ENCODE measurements at regions not wholly inside any gene's neighbourhood (a gene's known extent, or its start where the extent isn't known, plus 50 kb on each side); places are given as distances from the start of the nearest gene placed in this dataset.

GRCh38 chr4:98747393-98748091, 89.1 kb upstream of the TSPAN5 start:
- DNase-seq (no peak), ATAC-seq (no peak)
- Mint-ChIP-seq H3K9me3 (peaks cover 0 to 2% (median 0%) of the 10 kb centered on the region in 11 donors), H3K27me3 (no peaks in the 10 kb centered on the region), H3K27ac (no peak overlapping the region), H3K36me3 (no peaks in the 10 kb centered on the region), H3K4me3 (no peak overlapping the region), H3K4me1 (peaks cover 0 to 8% (median 0%) of the 10 kb centered on the region in 7 donors)
- Histone ChIP-seq H3K4me3 (ENCODE audit: low read length) (no peak overlapping the region), H3K36me3 (ENCODE audit: control insufficient read depth in 2 of 3, insufficient read depth in 3 of 3, low read length in 3 of 3) (no peaks in the 10 kb centered on the region), H3K27me3 (ENCODE audit: control insufficient read depth in 2 of 2, insufficient read depth in 2 of 2, low read length in 2 of 2) (no peaks in the 10 kb centered on the region), H3K27ac (ENCODE audit: low read depth, low read length) (no peak overlapping the region), H3K9me3 (ENCODE audit: control insufficient read depth in 2 of 3, low read length in 3 of 3) (no peaks in the 10 kb centered on the region), H3K4me1 (ENCODE audit: control insufficient read depth in 2 of 2, insufficient read depth in 2 of 2, low read length in 2 of 2) (no peaks in the 10 kb centered on the region)
- intact Hi-C loops (cut with micrococcal nuclease): no loop called here
- CTCF ChIA-PET: interaction anchor here (0.6 to 0.7 kb wide), 2 partner anchors 51 to 64 kb away, joined by 3 read pairs; no protein-coding TSS in a partner anchor
- POLR2A ChIA-PET: no interaction called here

GRCh38 chr4:98746936-98747335, 88.5 kb upstream of the TSPAN5 start:
- H3K9me3 ChIP-seq (ENCODE audit: control insufficient read depth in 2 of 3, low read length in 3 of 3): no peaks in the 10 kb centered on the region
- no peak overlapping the region for H3K4me3 Mint-ChIP-seq
- H3K36me3 Mint-ChIP-seq: no peaks in the 10 kb centered on the region
- H3K27me3 ChIP-seq (ENCODE audit: control insufficient read depth in 2 of 2, insufficient read depth in 2 of 2, low read length in 2 of 2): no peaks in the 10 kb centered on the region
- ChIA-PET CTCF (interaction anchor here (0.7 kb wide), 1 partner anchor 52 kb away, joined by 3 read pairs; no protein-coding TSS in a partner anchor), POLR2A (no interaction called here)
- no peaks in the 10 kb centered on the region for H3K36me3 ChIP-seq (ENCODE audit: control insufficient read depth in 2 of 3, insufficient read depth in 3 of 3, low read length in 3 of 3)
- H3K27ac Mint-ChIP-seq: no peak overlapping the region
- peaks cover 0 to 8% (median 0%) of the 10 kb centered on the region in 7 donors for H3K4me1 Mint-ChIP-seq
- intact Hi-C loops (cut with micrococcal nuclease): no loop called here
- peaks cover 0 to 2% (median 0%) of the 10 kb centered on the region in 11 donors for H3K9me3 Mint-ChIP-seq
- H3K4me1 ChIP-seq (ENCODE audit: control insufficient read depth in 2 of 2, insufficient read depth in 2 of 2, low read length in 2 of 2): no peaks in the 10 kb centered on the region
- ATAC-seq (no peak), DNase-seq (no peak)
- no peak overlapping the region for H3K4me3 ChIP-seq (ENCODE audit: low read length)
- H3K27me3 Mint-ChIP-seq: no peaks in the 10 kb centered on the region
- H3K27ac ChIP-seq (ENCODE audit: low read depth, low read length): no peak overlapping the region

GRCh38 chr4:98746530-98746929, 88.1 kb upstream of the TSPAN5 start:
- no peak for ATAC-seq
- ChIA-PET CTCF (no interaction called here), POLR2A (no interaction called here)
- Histone ChIP-seq H3K36me3 (ENCODE audit: control insufficient read depth in 2 of 3, insufficient read depth in 3 of 3, low read length in 3 of 3) (no peaks in the 10 kb centered on the region), H3K27me3 (ENCODE audit: control insufficient read depth in 2 of 2, insufficient read depth in 2 of 2, low read length in 2 of 2) (no peaks in the 10 kb centered on the region), H3K27ac (ENCODE audit: low read depth, low read length) (no peak overlapping the region), H3K9me3 (ENCODE audit: control insufficient read depth in 2 of 3, low read length in 3 of 3) (no peaks in the 10 kb centered on the region), H3K4me3 (ENCODE audit: low read length) (no peak overlapping the region), H3K4me1 (ENCODE audit: control insufficient read depth in 2 of 2, insufficient read depth in 2 of 2, low read length in 2 of 2) (no peaks in the 10 kb centered on the region)
- intact Hi-C loops (cut with micrococcal nuclease): no loop called here
- Mint-ChIP-seq H3K4me3 (no peak overlapping the region), H3K27ac (no peak overlapping the region), H3K27me3 (no peaks in the 10 kb centered on the region), H3K36me3 (no peaks in the 10 kb centered on the region), H3K4me1 (peaks cover 0 to 8% (median 0%) of the 10 kb centered on the region in 7 donors), H3K9me3 (peaks cover 0 to 2% (median 0%) of the 10 kb centered on the region in 11 donors)
- DNase-seq: no peak

- Histone ChIP-seq H3K27me3 (ENCODE audit: control insufficient read depth in 2 of 2, insufficient read depth in 2 of 2, low read length in 2 of 2) (no peaks in the 10 kb centered on the region), H3K4me3 (ENCODE audit: low read length) (no peak overlapping the region), H3K9me3 (ENCODE audit: control insufficient read depth in 2 of 3, low read length in 3 of 3) (no peaks in the 10 kb centered on the region), H3K4me1 (ENCODE audit: control insufficient read depth in 2 of 2, insufficient read depth in 2 of 2, low read length in 2 of 2) (no peaks in the 10 kb centered on the region), H3K36me3 (ENCODE audit: control insufficient read depth in 2 of 3, insufficient read depth in 3 of 3, low read length in 3 of 3) (no peaks in the 10 kb centered on the region), H3K27ac (ENCODE audit: low read depth, low read length) (no peak overlapping the region)
- Mint-ChIP-seq H3K9me3 (peaks cover 0 to 2% (median 0%) of the 10 kb centered on the region in 11 donors), H3K4me3 (no peak overlapping the region), H3K36me3 (no peaks in the 10 kb centered on the region), H3K4me1 (peaks cover 0 to 8% (median 0%) of the 10 kb centered on the region in 7 donors), H3K27me3 (no peaks in the 10 kb centered on the region), H3K27ac (no peak overlapping the region)
- intact Hi-C loops (cut with micrococcal nuclease): no loop called here
- ChIA-PET POLR2A (no interaction called here), CTCF (no interaction called here)
- DNase-seq (no peak), ATAC-seq (no peak)
Measured at GRCh38 chr4:98745366-98745765, 87.0 kb upstream of the TSPAN5 start.

GRCh38 chr4:98744372-98745150, 86.2 kb upstream of the TSPAN5 start:
- Histone ChIP-seq H3K9me3 (ENCODE audit: control insufficient read depth in 2 of 3, low read length in 3 of 3) (no peaks in the 10 kb centered on the region), H3K27me3 (ENCODE audit: control insufficient read depth in 2 of 2, insufficient read depth in 2 of 2, low read length in 2 of 2) (no peaks in the 10 kb centered on the region), H3K36me3 (ENCODE audit: control insufficient read depth in 2 of 3, insufficient read depth in 3 of 3, low read length in 3 of 3) (no peaks in the 10 kb centered on the region), H3K4me3 (ENCODE audit: low read length) (no peak overlapping the region), H3K4me1 (ENCODE audit: control insufficient read depth in 2 of 2, insufficient read depth in 2 of 2, low read length in 2 of 2) (no peaks in the 10 kb centered on the region), H3K27ac (ENCODE audit: low read depth, low read length) (no peak overlapping the region)
- H3K36me3 Mint-ChIP-seq: no peaks in the 10 kb centered on the region
- intact Hi-C loops (cut with micrococcal nuclease): no loop called here
- DNase-seq: no peak
- POLR2A ChIA-PET: no interaction called here
- H3K27me3 Mint-ChIP-seq: no peaks in the 10 kb centered on the region
- H3K4me1 Mint-ChIP-seq: peaks cover 0 to 8% (median 0%) of the 10 kb centered on the region in 7 donors
- H3K9me3 Mint-ChIP-seq: peaks cover 0 to 2% (median 0%) of the 10 kb centered on the region in 11 donors
- H3K27ac Mint-ChIP-seq: no peak overlapping the region
- no peak overlapping the region for H3K4me3 Mint-ChIP-seq
- no peak for ATAC-seq
- CTCF ChIA-PET: no interaction called here

- no peaks in the 10 kb centered on the region for H3K36me3 ChIP-seq (ENCODE audit: control insufficient read depth in 2 of 3, insufficient read depth in 3 of 3, low read length in 3 of 3)
- CTCF ChIA-PET: no interaction called here
- Mint-ChIP-seq H3K4me3 (no peak overlapping the region), H3K36me3 (peaks cover 0 to 6% (median 0%) of the 10 kb centered on the region in 5 donors), H3K9me3 (peaks cover 0 to 12% (median 4%) of the 10 kb centered on the region in 11 donors), H3K27me3 (no peaks in the 10 kb centered on the region), H3K27ac (no peak overlapping the region), H3K4me1 (peaks cover 0 to 8% (median 0%) of the 10 kb centered on the region in 7 donors)
- H3K27ac ChIP-seq (ENCODE audit: low read depth, low read length): no peak overlapping the region
- no peaks in the 10 kb centered on the region for H3K4me1 ChIP-seq (ENCODE audit: control insufficient read depth in 2 of 2, insufficient read depth in 2 of 2, low read length in 2 of 2)
- no peaks in the 10 kb centered on the region for H3K9me3 ChIP-seq (ENCODE audit: control insufficient read depth in 2 of 3, low read length in 3 of 3)
- ATAC-seq (no peak), DNase-seq (no peak)
- H3K27me3 ChIP-seq (ENCODE audit: control insufficient read depth in 2 of 2, insufficient read depth in 2 of 2, low read length in 2 of 2): no peaks in the 10 kb centered on the region
- intact Hi-C loops (cut with micrococcal nuclease): no loop called here
- POLR2A ChIA-PET: no interaction called here
- no peak overlapping the region for H3K4me3 ChIP-seq (ENCODE audit: low read length)
Measured at GRCh38 chr4:98741952-98742351, 83.5 kb upstream of the TSPAN5 start.

All from naive thymus-derived CD4-positive, alpha-beta T cell (primary cell).